ENCODE measurements at regions not wholly inside any gene's neighbourhood (a gene's known extent, or its start where the extent isn't known, plus 50 kb on each side); places are given as distances from the start of the nearest gene placed in this dataset.

- Histone ChIP-seq H3K9me3 (ENCODE audit: low read length) (no peaks in the 10 kb centered on the region), H3K4me2 (ENCODE audit: low read length) (no peak overlapping the region), H3K27ac (ENCODE audit: low read depth, low read length, poor library complexity, severe bottlenecking) (no peak overlapping the region), H2AFZ (ENCODE audit: low read length) (no peak overlapping the region), H3K4me3 (ENCODE audit: low read depth, low read length, poor library complexity, severe bottlenecking) (no peak overlapping the region), H3K9ac (ENCODE audit: low read length) (no peak overlapping the region), H3K27me3 (ENCODE audit: insufficient read depth, low read length) (no peaks in the 10 kb centered on the region), H3K9me2 (ENCODE audit: low read depth, low read length) (no peaks in the 10 kb centered on the region), H4K20me1 (ENCODE audit: insufficient read depth, low read length) (no peaks in the 10 kb centered on the region), H3K36me3 (ENCODE audit: insufficient read depth, low read length) (no peaks in the 10 kb centered on the region), H3F3A (ENCODE audit: insufficient read depth, low read length) (no peaks in the 10 kb centered on the region), H3K79me2 (ENCODE audit: insufficient read depth, low read length) (no peaks in the 10 kb centered on the region), H3K4me1 (ENCODE audit: insufficient read depth, low read length, severe bottlenecking) (no peaks in the 10 kb centered on the region)
- no peak for TF ChIP-seq CTCF (IDR thresholded peaks at IDR 0.05; ENCODE audit: low read length)
- TF ChIP-seq EZH2 (IDR thresholded peaks at IDR 0.05; ENCODE audit: borderline replicate concordance, low read length): no peak
Measured at GRCh38 chr9:7342736-7343135, 456.8 kb downstream of the DMAC1 start.

- H3K27me3 ChIP-seq (ENCODE audit: insufficient read depth, low read length): no peaks in the 10 kb centered on the region
- H3K79me2 ChIP-seq (ENCODE audit: insufficient read depth, low read length): no peaks in the 10 kb centered on the region
- TF ChIP-seq CTCF (IDR thresholded peaks at IDR 0.05; ENCODE audit: low read length) (peak; percentile 24; the same call in 1 of the 2 replicates), EZH2 (IDR thresholded peaks at IDR 0.05; ENCODE audit: borderline replicate concordance, low read length) (no peak)
- no peaks in the 10 kb centered on the region for H3K9me2 ChIP-seq (ENCODE audit: low read depth, low read length)
- no peaks in the 10 kb centered on the region for H3K9me3 ChIP-seq (ENCODE audit: low read length)
- H3K4me2 ChIP-seq (ENCODE audit: low read length): no peak overlapping the region
- no peak overlapping the region for H3K9ac ChIP-seq (ENCODE audit: low read length)
- H2AFZ ChIP-seq (ENCODE audit: low read length): no peak overlapping the region
- H3F3A ChIP-seq (ENCODE audit: insufficient read depth, low read length): no peaks in the 10 kb centered on the region
- no peak overlapping the region for H3K27ac ChIP-seq (ENCODE audit: low read depth, low read length, poor library complexity, severe bottlenecking)
- H3K4me3 ChIP-seq (ENCODE audit: low read depth, low read length, poor library complexity, severe bottlenecking): no peak overlapping the region
- H3K4me1 ChIP-seq (ENCODE audit: insufficient read depth, low read length, severe bottlenecking): no peaks in the 10 kb centered on the region
- H3K36me3 ChIP-seq (ENCODE audit: insufficient read depth, low read length): no peaks in the 10 kb centered on the region
- H4K20me1 ChIP-seq (ENCODE audit: insufficient read depth, low read length): no peaks in the 10 kb centered on the region
Measured at GRCh38 chr9:7342229-7342628, 457.3 kb downstream of the DMAC1 start.

- H3K79me2 ChIP-seq (ENCODE audit: insufficient read depth, low read length): no peaks in the 10 kb centered on the region
- no peaks in the 10 kb centered on the region for H3K27me3 ChIP-seq (ENCODE audit: insufficient read depth, low read length)
- no peaks in the 10 kb centered on the region for H3K9me2 ChIP-seq (ENCODE audit: low read depth, low read length)
- no peak overlapping the region for H3K4me3 ChIP-seq (ENCODE audit: low read depth, low read length, poor library complexity, severe bottlenecking)
- H3K9ac ChIP-seq (ENCODE audit: low read length): no peak overlapping the region
- H2AFZ ChIP-seq (ENCODE audit: low read length): no peak overlapping the region
- H3K36me3 ChIP-seq (ENCODE audit: insufficient read depth, low read length): no peaks in the 10 kb centered on the region
- H3K4me1 ChIP-seq (ENCODE audit: insufficient read depth, low read length, severe bottlenecking): no peaks in the 10 kb centered on the region
- no peak overlapping the region for H3K4me2 ChIP-seq (ENCODE audit: low read length)
- H4K20me1 ChIP-seq (ENCODE audit: insufficient read depth, low read length): no peaks in the 10 kb centered on the region
- no peaks in the 10 kb centered on the region for H3K9me3 ChIP-seq (ENCODE audit: low read length)
- TF ChIP-seq CTCF (IDR thresholded peaks at IDR 0.05; ENCODE audit: low read length) (no peak), EZH2 (IDR thresholded peaks at IDR 0.05; ENCODE audit: borderline replicate concordance, low read length) (no peak)
- H3K27ac ChIP-seq (ENCODE audit: low read depth, low read length, poor library complexity, severe bottlenecking): no peak overlapping the region
- H3F3A ChIP-seq (ENCODE audit: insufficient read depth, low read length): no peaks in the 10 kb centered on the region
Measured at GRCh38 chr9:7341571-7341970, 458.0 kb downstream of the DMAC1 start.
